Activated naive CD8-positive, alpha-beta T cell treated with anti-CD3 and anti-CD28 coated beads, Interleukin-2, amount 50 U/mL, for 24 hours (primary cell): ENCODE measurements at regions not wholly inside any gene's neighbourhood (a gene's known extent, or its start where the extent isn't known, plus 50 kb on each side); places are given as distances from the start of the nearest gene placed in this dataset.

Source experiments
- ATAC-seq: fragments of 150-1000 bp; cut with Tn5 transposase; one replicate; pipeline ENCODE4 v1.10.0; 2021
- DNase-seq: peaks from one replicate; pipeline ENCODE4 v3.0.0; 2021
- H3K27ac Mint-ChIP-seq: one replicate; pipeline ENCODE4 v1.8.0; 2021; ENCODE audit warnings: mild to moderate bottlenecking, mixed read lengths
- H3K27me3 Mint-ChIP-seq: one replicate; pipeline ENCODE4 v1.8.0; 2021; ENCODE audit warnings: mixed read lengths
- H3K36me3 Mint-ChIP-seq: one replicate; pipeline ENCODE4 v1.8.0; 2021; ENCODE audit warnings: low read depth, mixed read lengths
- H3K4me1 Mint-ChIP-seq: one replicate; pipeline ENCODE4 v1.8.0; 2021; ENCODE audit warnings: mixed read lengths
- H3K4me3 Mint-ChIP-seq: one replicate; pipeline ENCODE4 v1.8.0; 2021; ENCODE audit warnings: mild to moderate bottlenecking, moderate library complexity, mixed read lengths
- H3K9me3 Mint-ChIP-seq: one replicate; pipeline ENCODE4 v1.8.0; 2021; ENCODE audit warnings: mixed read lengths

GRCh38 chr14:39939023-39939422 is 506.8 kb upstream of the FBXO33 start:
- DNase-seq = no peak
- no peaks in the 10 kb centered on the region for H3K27me3 Mint-ChIP-seq
- no peak overlapping the region for H3K27ac Mint-ChIP-seq
- no peaks in the 10 kb centered on the region for H3K36me3 Mint-ChIP-seq
- no peaks in the 10 kb centered on the region for H3K4me1 Mint-ChIP-seq
- H3K9me3 Mint-ChIP-seq = no peaks in the 10 kb centered on the region
- H3K4me3 Mint-ChIP-seq = no peak overlapping the region
- no peak for ATAC-seq

- Mint-ChIP-seq H3K36me3 (no peaks in the 10 kb centered on the region), H3K4me3 (no peak overlapping the region), H3K27me3 (no peaks in the 10 kb centered on the region), H3K4me1 (peaks cover 3% of the 10 kb centered on the region), H3K27ac (no peak overlapping the region), H3K9me3 (no peaks in the 10 kb centered on the region)
- ATAC-seq = no peak
- no peak for DNase-seq
Observed at GRCh38 chr14:39912192-39913100, 480.2 kb upstream of the FBXO33 start.

- DNase-seq (no peak), ATAC-seq (no peak)
- no peaks in the 10 kb centered on the region for H3K36me3 Mint-ChIP-seq
- H3K27ac Mint-ChIP-seq = no peak overlapping the region
- no peaks in the 10 kb centered on the region for H3K27me3 Mint-ChIP-seq
- H3K4me1 Mint-ChIP-seq = no peaks in the 10 kb centered on the region
- peaks cover 17% of the 10 kb centered on the region for H3K9me3 Mint-ChIP-seq
- no peak overlapping the region for H3K4me3 Mint-ChIP-seq
Observed at GRCh38 chr14:39897657-39898056, 465.4 kb upstream of the FBXO33 start.

GRCh38 chr14:39890026-39890425 is 457.8 kb upstream of the FBXO33 start:
- no peak for DNase-seq
- no peak for ATAC-seq
- H3K27me3 Mint-ChIP-seq = no peaks in the 10 kb centered on the region
- no peak overlapping the region for H3K27ac Mint-ChIP-seq
- H3K4me3 Mint-ChIP-seq = no peak overlapping the region
- H3K36me3 Mint-ChIP-seq = no peaks in the 10 kb centered on the region
- H3K4me1 Mint-ChIP-seq = no peaks in the 10 kb centered on the region
- peaks cover 28% of the 10 kb centered on the region for H3K9me3 Mint-ChIP-seq

GRCh38 chr14:39884091-39884490 is 451.9 kb upstream of the FBXO33 start:
- H3K27ac Mint-ChIP-seq = no peak overlapping the region
- no peaks in the 10 kb centered on the region for H3K4me1 Mint-ChIP-seq
- no peaks in the 10 kb centered on the region for H3K36me3 Mint-ChIP-seq
- H3K9me3 Mint-ChIP-seq = peaks cover 19% of the 10 kb centered on the region
- no peak for DNase-seq
- H3K27me3 Mint-ChIP-seq = no peaks in the 10 kb centered on the region
- H3K4me3 Mint-ChIP-seq = no peak overlapping the region
- ATAC-seq = no peak

- Mint-ChIP-seq H3K36me3 (no peaks in the 10 kb centered on the region), H3K9me3 (peaks cover 4% of the 10 kb centered on the region), H3K27ac (no peak overlapping the region), H3K4me3 (no peak overlapping the region), H3K4me1 (no peaks in the 10 kb centered on the region), H3K27me3 (no peaks in the 10 kb centered on the region)
- DNase-seq (no peak), ATAC-seq (no peak)
Observed at GRCh38 chr14:39880965-39881364, 448.7 kb upstream of the FBXO33 start.

- ATAC-seq = no peak
- no peaks in the 10 kb centered on the region for H3K36me3 Mint-ChIP-seq
- H3K27me3 Mint-ChIP-seq = no peaks in the 10 kb centered on the region
- H3K27ac Mint-ChIP-seq = no peak overlapping the region
- H3K9me3 Mint-ChIP-seq = peaks cover 3% of the 10 kb centered on the region
- no peak overlapping the region for H3K4me3 Mint-ChIP-seq
- no peak for DNase-seq
- no peaks in the 10 kb centered on the region for H3K4me1 Mint-ChIP-seq
Observed at GRCh38 chr14:39880106-39880695, 448.0 kb upstream of the FBXO33 start.

- no peaks in the 10 kb centered on the region for H3K36me3 Mint-ChIP-seq
- H3K27me3 Mint-ChIP-seq = no peaks in the 10 kb centered on the region
- H3K4me3 Mint-ChIP-seq = no peak overlapping the region
- DNase-seq (no peak), ATAC-seq (no peak)
- no peaks in the 10 kb centered on the region for H3K4me1 Mint-ChIP-seq
- no peaks in the 10 kb centered on the region for H3K9me3 Mint-ChIP-seq
- no peak overlapping the region for H3K27ac Mint-ChIP-seq
Observed at GRCh38 chr14:39877577-39878190, 445.5 kb upstream of the FBXO33 start.

- no peaks in the 10 kb centered on the region for H3K36me3 Mint-ChIP-seq
- no peak for ATAC-seq
- H3K9me3 Mint-ChIP-seq = no peaks in the 10 kb centered on the region
- no peaks in the 10 kb centered on the region for H3K27me3 Mint-ChIP-seq
- DNase-seq = no peak
- H3K4me3 Mint-ChIP-seq = no peak overlapping the region
- no peaks in the 10 kb centered on the region for H3K4me1 Mint-ChIP-seq
- H3K27ac Mint-ChIP-seq = no peak overlapping the region
Observed at GRCh38 chr14:39876916-39877315, 444.7 kb upstream of the FBXO33 start.

- no peaks in the 10 kb centered on the region for H3K9me3 Mint-ChIP-seq
- no peak overlapping the region for H3K27ac Mint-ChIP-seq
- no peaks in the 10 kb centered on the region for H3K27me3 Mint-ChIP-seq
- no peak for ATAC-seq
- DNase-seq = no peak
- no peaks in the 10 kb centered on the region for H3K36me3 Mint-ChIP-seq
- H3K4me1 Mint-ChIP-seq = no peaks in the 10 kb centered on the region
- H3K4me3 Mint-ChIP-seq = no peak overlapping the region
Observed at GRCh38 chr14:39875028-39875427, 442.8 kb upstream of the FBXO33 start.

GRCh38 chr14:39873791-39874190 is 441.6 kb upstream of the FBXO33 start:
- H3K4me1 Mint-ChIP-seq = no peaks in the 10 kb centered on the region
- no peaks in the 10 kb centered on the region for H3K9me3 Mint-ChIP-seq
- H3K27me3 Mint-ChIP-seq = no peaks in the 10 kb centered on the region
- no peak overlapping the region for H3K4me3 Mint-ChIP-seq
- H3K27ac Mint-ChIP-seq = no peak overlapping the region
- no peak for DNase-seq
- ATAC-seq = no peak
- no peaks in the 10 kb centered on the region for H3K36me3 Mint-ChIP-seq

GRCh38 chr14:39868949-39869348 is 436.7 kb upstream of the FBXO33 start:
- Mint-ChIP-seq H3K4me3 (no peak overlapping the region), H3K36me3 (no peaks in the 10 kb centered on the region), H3K4me1 (no peaks in the 10 kb centered on the region), H3K27me3 (no peaks in the 10 kb centered on the region), H3K9me3 (no peaks in the 10 kb centered on the region), H3K27ac (no peak overlapping the region)
- ATAC-seq (no peak), DNase-seq (no peak)

- no peak for DNase-seq
- ATAC-seq = no peak
- Mint-ChIP-seq H3K4me3 (no peak overlapping the region), H3K9me3 (no peaks in the 10 kb centered on the region), H3K36me3 (no peaks in the 10 kb centered on the region), H3K27ac (no peak overlapping the region), H3K4me1 (no peaks in the 10 kb centered on the region), H3K27me3 (no peaks in the 10 kb centered on the region)
Observed at GRCh38 chr14:39868251-39868650, 436.0 kb upstream of the FBXO33 start.

- H3K27ac Mint-ChIP-seq = no peak overlapping the region
- no peaks in the 10 kb centered on the region for H3K4me1 Mint-ChIP-seq
- DNase-seq = no peak
- no peaks in the 10 kb centered on the region for H3K27me3 Mint-ChIP-seq
- H3K9me3 Mint-ChIP-seq = no peaks in the 10 kb centered on the region
- no peak overlapping the region for H3K4me3 Mint-ChIP-seq
- H3K36me3 Mint-ChIP-seq = no peaks in the 10 kb centered on the region
- no peak for ATAC-seq
Observed at GRCh38 chr14:39863441-39863840, 431.2 kb upstream of the FBXO33 start.

- H3K36me3 Mint-ChIP-seq = no peaks in the 10 kb centered on the region
- H3K4me3 Mint-ChIP-seq = no peak overlapping the region
- no peak overlapping the region for H3K27ac Mint-ChIP-seq
- no peak for DNase-seq
- no peaks in the 10 kb centered on the region for H3K27me3 Mint-ChIP-seq
- no peak for ATAC-seq
- no peaks in the 10 kb centered on the region for H3K9me3 Mint-ChIP-seq
- no peaks in the 10 kb centered on the region for H3K4me1 Mint-ChIP-seq
Observed at GRCh38 chr14:39861696-39862095, 429.5 kb upstream of the FBXO33 start.
